AG08396 (cell line): ENCODE measurements at regions not wholly inside any gene's neighbourhood (a gene's known extent, or its start where the extent isn't known, plus 50 kb on each side); places are given as distances from the start of the nearest gene placed in this dataset.

ENCODE experiments used
- DNase-seq: peaks from one replicate; pipeline ENCODE4 v3.0.0; 2012; ENCODE audit warnings: low spot score, mixed read lengths

DNA sequence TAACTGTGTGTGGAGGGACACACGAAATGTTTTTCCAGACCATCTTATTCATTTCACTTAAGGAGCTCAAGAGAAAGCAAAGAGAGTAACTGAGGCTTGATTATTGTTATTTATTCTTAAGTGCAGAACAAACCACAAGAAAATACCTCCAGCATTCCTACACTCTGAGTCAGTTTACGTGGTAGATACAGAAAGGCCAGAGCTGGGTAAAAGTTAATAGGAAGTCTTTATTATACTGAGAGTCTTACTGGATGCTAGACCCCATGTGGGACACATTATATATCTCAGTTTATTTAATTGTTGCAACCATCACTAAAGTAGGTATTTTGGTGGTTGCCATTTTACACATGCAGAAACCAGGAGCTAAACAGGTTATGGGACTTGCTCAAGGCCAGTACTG is 261.4 kb upstream of the POU2AF2 start:
- peak; percentile 27 for DNase-seq

DNA sequence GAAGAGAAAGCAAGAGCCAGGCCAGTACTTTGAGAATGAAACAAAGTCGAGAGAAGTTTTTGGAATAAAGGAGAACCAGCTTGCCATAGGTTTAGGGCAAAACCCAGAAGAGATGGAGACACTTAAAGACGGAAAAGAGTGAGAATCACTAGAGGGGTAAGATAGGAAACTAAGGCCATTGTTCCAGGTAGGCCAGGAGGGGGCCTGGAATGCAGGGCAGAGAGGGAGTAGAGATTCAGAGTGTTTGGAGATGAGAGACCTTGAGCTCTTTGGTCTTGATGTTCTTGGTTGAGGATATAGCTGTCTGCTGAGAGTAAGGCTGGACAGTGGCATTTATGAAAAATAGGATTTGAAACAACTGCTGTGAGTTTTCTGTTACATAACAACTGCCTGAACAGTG is 263.3 kb upstream of the POU2AF2 start:
- DNase-seq: no peak

DNA sequence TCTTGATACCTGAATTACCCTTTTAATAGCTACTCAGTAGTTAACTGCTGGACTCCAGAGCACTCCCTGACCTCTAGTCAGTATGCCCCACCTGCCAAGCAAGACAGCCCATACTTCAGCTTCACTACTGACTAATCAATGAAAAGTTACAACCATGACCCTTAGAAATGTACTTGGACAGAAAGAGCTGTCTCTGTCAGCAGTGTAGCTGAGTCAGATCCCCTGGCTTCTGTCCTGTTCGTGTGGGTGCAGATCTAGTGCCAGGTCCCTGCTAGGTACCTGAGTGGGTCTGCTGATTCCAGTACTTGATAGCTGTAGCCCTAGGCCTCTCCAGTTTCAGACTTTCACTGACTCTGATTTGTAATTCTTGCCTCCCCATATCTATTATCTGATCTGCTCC is 265.8 kb upstream of the POU2AF2 start:
- no peak for DNase-seq

DNA sequence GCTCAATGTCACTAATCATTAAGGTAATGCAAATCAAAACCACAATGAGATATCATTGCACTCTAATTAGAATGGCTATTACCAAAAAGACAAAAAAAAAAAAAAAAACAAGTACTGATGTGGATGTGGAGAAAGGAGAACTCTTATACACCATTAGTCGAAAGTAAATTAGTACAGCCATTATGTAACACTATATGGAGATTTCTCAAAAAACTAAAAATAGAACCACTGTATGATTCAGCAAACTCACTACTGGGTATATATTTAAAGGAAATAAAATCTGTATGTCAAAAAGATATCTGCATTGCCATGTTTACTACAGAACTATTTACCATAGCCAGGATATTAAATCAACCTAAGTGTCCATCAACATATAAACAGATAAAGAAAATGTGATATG is 265.4 kb upstream of the ARHGAP20 start:
- no peak for DNase-seq

DNA sequence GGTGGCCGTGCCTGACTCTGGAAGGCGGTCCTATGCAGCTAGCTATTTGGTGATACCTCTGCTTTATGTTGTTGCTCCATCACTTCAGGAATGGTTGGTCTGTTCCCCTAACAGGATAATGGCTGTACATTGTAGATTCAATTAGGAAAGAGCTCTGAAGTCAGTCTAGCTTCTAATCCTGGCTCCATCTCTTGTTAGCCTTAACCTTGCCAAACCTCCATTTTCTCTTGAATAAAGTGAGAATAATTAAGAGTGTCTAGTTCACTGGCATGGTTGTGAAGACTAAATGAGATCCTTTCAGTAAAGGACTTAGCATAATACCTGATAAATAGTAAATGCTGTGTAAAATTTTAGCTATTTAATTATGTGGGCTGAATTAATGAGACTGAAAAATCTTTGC is 262.5 kb upstream of the ARHGAP20 start:
- no peak for DNase-seq

DNA sequence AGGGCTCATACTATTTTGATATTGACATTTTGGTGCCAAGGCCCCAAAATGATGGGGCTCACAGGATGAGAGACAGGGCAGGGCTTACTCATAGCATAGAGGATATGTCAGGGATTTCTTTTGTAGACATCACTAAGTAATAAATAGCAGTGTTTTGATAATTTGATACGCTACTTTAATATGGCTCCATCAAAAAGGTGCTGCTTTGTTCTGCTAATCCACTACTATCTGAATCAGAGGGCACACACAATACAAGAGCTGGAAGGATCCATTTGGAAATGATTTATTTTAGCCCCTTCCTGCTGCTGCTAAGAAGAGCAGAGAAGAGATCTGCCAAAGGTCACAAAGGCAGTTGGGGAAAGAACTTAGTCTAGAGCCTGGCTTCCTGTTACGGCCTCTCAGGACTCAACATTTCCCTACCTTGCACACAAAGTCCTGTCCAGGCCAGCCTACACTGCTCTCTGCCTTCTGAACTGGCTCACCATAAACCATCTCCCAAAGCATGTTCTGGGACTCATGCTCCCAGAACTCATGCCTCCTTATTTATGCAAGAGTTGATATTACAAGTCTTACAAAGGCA is 261.3 kb upstream of the ARHGAP20 start:
- no peak for DNase-seq

DNA sequence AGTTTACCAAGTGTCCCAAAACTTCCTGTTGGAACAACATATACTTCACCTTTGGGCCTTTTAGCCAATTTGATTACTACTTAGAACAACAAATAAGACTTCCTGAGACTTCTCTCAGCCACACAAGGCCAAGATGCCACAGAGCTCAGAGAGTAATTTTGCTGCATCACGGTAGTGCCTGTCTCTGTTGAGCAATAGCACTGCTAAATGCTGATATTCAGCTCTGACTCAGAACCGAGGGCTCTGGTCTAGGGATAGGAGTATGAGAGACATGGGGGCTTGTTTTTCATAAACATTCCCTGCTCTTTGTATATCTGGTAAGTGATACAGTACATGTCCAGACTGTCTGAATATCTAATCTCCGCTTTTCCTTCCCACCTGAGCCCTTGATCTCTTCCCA is 260.4 kb upstream of the ARHGAP20 start:
- DNase-seq: peak; percentile 62

DNA sequence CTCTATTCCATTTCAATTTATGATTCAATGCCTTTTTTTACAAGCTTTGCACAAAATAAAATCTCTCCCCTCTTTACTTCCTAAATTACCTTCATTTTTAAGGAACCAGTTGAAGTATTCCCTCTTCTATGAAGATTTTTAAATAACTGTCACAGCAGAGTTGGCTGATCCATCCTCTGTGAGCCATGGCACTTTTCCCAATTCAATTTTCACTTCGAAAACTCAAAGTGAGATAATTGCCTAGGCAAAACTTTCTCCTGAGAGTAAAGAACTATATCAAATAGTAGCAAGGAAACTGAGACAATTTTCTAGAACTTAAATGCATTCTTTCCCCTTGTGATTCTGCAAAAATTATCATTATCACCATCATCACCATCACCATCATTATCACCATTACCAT is 259.9 kb upstream of the ARHGAP20 start:
- DNase-seq: no peak

DNA sequence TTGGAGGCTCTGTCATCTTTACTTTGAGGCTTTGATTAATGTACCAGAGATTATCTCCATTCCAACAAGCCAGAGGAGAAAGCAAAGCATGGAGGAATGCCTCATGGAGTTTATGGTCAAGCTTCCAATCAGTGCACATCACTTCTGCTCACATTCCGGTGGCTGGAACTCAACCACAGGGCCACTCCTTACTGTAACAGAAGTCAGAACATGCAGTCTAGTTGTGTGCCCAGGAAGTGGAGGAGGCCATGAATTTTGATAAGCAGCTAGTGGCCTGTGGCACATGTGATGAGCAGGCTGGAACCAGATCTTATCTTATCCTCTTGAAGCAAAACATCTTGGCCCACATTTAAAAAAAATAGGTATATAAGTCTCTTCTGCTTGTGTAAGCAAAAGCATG is 258.9 kb upstream of the ARHGAP20 start:
- DNase-seq: peak; percentile 48

DNA sequence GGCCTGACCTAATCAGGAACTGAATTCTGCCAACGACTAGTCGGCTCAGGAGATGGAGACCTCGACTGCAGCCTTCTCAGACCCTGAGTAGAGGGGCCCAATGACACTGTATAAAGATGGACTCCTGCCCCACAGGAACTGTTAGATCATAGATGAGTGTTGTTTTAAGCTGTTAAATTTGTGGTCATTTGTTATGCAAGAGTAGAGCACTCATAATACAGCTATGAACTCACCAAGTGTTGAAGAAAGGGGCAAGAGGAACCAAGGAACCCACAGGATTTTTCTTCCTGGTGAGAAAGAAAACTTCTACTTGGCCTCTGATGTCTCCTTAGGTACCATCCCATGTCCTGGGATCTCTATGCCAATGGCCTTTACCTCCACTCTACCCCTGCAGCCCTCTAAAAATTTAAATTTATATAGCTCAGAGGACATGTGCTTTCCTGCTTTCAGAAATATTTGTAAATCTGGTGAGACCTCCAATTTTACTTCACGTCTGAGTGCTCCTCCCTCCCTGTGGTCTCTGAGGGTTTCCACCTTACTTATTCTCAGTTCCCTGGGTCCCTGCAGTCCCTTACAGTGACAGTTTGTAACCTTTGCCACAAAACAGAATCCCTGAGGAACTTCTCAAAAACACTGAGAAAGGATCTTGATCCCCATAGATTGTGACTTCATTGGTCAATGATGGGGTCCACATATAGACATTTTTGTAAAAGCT is 256.3 kb upstream of the ARHGAP20 start:
- DNase-seq: no peak

DNA sequence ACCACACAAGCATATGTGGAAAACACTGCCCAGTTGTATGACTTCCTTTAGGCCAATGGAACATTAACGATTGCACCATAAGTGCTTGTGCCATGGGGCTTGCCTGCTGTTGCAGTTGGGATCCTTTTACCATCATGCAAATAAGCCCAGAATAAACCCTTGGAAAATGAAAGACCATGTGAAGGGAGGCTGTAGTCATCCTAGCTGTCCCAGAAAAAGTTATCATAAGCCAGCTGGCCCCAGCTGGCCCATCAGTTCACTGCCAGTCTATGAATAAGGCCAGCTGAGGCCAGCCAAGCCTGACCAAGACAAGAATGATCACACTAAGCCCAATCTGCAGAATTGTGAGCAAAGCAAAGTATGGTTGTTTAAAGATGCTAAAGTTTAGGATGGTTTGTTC is 253.9 kb upstream of the ARHGAP20 start:
- no peak for DNase-seq

DNA sequence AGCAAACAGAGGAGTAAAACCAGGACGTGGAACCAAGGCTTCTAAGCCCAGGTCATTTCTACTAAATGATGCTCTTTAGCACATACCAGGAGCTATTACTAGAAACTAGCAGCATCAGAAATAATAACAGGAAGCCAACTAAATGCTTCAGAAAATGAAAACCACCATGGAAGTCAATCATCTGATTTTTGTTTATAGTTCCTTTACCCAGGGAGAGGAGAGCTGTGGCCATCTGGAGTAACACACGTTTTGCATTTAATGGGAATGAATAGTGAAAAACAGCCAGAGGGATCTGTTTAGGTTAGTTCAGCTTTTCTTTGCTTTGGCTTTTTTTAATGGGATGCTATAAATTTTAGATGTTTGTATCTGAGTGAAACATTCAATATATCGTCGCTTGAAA is 250.7 kb upstream of the ARHGAP20 start:
- no peak for DNase-seq

DNA sequence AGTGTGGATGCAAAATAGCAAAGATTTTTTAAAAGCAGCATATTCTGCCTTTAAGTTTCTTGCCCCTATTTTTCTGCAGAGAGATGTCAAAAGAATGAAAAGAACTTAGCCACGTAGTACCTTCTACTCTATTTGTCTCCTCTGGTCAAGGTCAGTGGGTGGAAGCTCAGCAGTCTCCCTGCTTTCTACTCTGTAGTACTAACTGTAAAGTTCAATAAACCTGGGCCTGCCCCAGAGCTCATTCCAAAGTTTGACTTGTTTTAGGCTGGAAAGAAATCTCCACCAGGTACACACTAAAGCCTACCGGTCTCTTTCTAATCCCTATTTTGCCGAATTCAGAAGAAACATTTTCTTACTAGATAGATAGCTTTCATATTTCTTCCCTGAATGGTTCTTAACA is 247.9 kb upstream of the ARHGAP20 start:
- DNase-seq: no peak

DNA sequence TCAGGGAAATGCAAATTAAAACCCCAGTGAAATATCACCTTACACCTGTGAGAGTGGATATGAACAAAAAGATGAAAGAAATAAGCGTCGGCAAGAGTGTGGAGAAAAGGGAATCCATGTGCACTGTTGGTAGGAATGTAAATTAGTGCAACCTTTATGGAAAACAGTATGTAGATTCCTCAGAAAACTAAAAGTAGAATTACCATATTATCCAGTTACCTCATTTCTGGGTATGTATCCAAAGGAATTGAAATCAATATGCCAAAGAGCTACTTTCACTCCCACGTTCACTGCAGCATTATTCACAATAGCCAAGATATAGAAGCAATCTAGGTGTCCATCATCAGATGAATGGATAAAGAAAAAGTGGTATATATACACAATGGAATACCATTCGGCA is 246.0 kb upstream of the ARHGAP20 start:
- no peak for DNase-seq

DNA sequence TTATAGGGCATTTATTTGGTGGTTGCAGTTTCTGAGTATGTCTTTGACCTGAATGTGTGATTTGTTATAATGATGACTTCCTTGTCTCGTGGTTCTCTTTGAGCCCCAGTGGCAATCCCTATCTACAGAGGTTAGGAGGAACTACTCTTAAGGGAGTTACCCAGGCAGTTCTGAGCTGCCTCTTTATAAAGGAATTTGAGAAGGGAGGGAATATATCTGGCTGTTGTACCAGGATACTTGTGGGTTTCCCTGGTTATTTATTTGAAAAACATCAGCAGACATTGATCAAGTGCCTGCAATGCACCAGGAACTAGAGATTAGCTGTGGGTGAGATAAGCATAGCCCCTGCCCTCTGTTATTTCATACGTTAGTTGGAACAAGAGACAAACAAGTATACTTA is 243.5 kb upstream of the ARHGAP20 start:
- no peak for DNase-seq

DNA sequence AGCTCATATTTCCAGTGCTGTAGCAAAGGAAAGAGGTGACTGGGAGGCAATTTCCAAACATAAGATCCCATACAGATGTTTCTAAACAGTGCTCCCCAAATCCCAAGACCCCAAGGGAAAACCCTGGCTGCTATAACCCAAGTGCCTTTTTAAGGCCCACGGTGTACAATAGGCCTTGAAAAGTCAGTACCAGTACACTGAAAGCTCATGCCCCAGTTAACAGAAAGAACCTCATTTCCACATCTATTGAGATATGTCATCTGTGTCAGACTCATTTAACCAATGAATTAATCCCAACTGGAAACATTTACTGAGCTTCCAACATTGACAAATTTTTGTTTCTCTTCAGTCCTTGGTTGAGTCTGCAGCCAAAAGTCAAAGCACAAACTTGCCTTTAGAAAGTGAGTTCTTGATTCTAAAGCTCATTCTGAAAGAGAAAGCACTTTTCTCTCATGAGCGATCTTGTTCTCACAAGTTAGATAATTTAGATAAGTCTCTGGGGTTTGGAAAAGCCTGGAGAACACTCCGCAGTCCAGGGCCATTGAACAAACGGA is 239.8 kb upstream of the ARHGAP20 start:
- no peak for DNase-seq

DNA sequence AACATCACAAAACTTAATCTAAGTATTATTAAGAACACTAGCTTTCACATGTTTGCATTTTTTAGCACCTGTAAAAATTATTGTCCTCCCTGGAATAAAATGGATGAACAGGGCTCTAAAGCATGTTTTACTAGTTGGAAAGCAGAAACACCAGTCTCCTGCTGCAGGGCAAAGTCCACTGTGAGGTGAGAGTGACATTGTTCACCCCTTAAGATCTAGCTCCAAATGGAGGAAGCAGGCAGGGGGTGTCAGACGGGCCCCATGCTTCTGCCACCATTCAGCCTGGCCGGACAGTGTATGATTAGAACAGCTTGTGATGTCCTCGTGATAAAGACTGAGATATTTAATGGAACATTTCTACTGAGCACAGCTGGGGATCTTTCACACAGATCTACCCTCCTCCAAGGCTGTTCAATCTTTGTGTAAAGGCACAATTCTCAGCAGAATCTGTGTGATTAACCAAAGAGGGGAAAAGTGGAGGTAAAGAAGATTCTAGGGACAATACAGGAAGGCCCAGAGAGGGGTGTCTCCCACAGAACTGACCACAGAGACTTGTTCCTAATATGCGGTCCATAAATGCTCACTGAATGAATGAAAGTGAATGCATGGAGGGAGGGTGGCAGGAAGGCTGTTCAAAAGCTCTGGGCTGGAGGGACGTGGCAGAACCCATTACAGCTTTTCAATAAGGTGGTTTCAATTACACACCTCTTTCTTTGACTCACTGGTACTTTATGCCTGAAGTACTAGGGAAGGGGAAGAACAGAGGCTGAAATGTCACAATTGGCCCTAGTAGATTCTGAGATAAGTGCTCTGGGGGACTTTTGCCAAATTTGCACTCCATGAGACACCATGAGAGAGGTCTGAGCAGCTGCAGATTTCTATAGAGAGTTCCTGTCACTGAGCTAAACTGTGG is 239.1 kb upstream of the ARHGAP20 start:
- DNase-seq: no peak

DNA sequence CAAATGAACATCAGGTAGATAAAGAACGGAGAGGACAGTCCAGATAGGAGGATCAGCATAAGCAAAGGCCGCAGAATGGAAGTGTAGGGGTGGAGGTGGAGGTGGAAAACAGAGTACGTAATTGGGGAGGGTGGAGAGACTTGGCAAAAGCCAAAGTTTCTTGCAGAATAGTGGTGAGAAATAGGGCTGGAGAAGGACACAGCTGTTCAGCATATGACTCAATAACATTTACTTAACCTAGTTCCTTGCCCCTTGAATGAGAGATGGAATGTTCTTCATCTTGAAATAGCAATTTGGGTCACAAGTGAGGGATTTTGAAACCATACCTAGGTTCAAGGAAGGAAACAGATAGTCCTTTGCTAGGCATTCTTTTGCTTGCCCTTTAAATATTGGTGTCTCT is 235.9 kb upstream of the ARHGAP20 start:
- no peak for DNase-seq

DNA sequence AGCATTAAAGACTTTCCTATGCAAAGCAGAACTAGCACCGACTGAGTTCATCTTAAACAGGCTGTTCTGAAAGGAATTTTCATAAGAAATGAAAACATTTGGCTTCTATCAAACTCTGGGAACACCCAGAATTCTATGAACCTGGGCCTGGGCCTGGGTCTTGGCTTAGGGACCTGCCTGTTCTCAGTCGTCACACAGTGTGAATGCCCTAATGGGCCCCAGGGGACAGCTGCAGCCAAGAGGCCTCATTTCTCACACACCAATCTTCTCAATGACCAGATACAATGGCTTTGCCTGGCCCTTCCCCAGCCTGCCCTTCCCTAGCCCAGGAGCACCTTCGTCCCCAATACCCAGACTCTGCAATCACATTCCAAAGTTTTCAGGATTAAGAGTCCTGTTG is 234.9 kb upstream of the ARHGAP20 start:
- DNase-seq: no peak

DNA sequence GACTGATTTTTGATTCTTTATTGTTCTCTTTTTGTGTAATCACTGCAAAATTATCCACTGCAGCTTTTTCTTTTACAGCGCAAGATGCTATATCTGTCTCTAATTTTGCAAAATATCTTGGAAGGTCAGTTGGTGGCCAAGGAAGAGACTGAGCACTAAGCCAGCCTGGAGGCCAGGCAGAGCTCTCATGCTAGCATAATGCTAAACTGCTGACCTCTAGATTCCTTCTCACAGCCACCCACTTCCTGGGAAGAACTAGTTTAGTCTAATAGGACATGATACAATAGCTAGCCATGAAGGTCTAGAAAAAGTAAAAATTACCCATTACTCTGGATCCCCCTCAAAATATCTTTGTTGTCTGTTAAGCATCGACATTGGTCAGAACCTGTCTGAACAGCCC is 227.2 kb upstream of the ARHGAP20 start:
- no peak for DNase-seq

DNA sequence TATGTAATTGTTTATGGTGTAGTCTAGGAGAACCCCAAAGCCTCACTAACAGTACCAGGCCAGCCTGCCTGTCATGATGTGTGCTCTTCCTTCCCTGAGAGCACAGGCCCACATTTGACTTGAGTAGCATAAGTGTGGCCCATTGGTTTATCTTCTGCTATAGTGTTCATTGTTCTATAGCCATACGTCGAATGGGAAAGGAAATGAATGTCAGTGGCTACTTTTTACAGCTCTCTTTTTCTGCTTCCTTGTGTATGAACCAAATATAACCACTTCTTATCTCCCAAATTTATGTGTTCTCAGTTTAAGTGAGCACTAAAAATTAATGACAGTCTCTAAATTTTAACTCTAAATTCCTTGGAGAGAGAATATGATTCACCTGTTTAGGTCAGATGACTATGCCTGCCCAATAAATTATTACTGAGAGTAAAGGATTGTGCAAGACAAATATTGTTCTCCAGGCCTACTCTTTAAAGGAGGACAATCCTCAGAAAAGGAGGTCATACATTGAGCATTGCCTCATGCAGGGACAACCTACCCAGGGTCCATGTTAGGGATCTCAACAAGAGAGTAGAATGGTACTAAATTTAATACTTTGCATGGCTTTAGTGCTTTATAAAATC is 222.9 kb upstream of the ARHGAP20 start:
- no peak for DNase-seq

DNA sequence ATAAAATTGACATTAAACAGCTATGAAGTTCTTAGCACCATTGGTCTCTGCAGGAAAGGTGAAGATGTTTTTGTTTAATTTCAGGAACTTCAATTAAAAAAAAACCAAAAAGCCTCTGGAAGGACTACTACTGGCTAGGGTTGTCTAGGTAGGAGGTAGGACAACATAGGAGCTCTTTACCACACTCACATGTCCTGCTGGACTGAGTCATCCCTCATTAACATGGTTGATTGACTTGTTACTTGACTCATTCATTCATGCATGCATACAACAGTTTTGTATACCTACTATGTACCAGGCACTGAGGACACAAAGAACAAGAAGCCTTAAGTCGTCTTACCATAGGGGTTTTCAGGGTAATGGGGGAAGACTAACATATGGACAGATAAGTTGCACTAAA is 216.9 kb upstream of the ARHGAP20 start:
- DNase-seq: no peak
